ENCODE measurements at regions not wholly inside any gene's neighbourhood (a gene's known extent, or its start where the extent isn't known, plus 50 kb on each side); places are given as distances from the start of the nearest gene placed in this dataset.

DNA sequence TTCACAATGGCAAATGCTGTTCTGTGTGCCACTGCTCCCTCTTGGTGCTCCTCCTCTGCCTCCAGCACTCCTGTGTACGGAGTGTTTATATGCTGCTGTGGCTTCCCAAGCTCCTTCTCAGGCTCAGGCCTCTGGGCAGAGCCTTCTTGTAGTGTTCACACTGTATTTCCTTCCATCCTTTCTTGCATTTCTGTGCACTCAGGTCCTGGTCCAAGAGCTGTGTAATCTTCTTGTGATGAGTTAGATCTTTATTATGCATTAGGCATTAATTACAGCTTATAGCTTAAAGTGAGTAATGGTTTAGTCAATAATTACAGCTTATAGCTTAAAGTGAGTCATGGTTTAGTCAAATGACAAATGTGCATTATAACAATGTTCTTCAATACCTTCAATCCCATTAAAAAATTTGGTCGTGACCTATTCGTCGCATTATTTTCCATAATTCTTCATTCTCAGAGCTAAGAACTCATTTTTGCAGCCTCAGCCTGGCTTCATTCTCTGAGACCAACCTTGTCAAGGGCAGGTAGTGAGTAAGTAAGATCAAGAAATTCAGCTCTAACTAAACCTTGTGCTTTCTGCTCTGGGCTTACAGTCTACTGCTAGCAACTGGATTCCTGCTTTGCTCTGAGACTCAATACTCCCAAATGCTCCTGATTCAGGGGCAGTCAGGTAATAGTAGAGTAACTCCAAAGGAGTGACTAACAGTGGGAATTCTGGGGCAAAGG lies 154.5 kb upstream of the SPAG17 start:
- DNase-seq = no peak

DNA sequence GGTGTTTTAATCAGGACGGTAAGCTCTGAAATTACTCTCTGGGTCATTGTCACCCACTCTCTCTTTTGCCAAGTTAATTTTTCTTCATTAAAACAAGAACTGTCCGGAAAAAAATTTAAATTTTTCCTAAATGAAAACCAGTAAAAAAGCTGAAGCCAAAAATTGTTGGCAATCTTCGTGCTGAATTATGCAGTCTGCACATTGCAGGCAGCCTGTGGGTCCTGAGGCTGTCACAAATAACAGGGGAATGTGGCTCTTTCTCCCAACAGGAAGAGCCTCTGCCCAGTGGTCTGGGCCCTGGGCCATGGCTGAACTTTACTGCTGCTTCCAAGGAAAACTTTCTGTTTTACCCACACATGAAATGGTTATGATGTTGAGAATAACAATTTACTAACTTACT lies 153.9 kb upstream of the SPAG17 start:
- no peak for DNase-seq

DNA sequence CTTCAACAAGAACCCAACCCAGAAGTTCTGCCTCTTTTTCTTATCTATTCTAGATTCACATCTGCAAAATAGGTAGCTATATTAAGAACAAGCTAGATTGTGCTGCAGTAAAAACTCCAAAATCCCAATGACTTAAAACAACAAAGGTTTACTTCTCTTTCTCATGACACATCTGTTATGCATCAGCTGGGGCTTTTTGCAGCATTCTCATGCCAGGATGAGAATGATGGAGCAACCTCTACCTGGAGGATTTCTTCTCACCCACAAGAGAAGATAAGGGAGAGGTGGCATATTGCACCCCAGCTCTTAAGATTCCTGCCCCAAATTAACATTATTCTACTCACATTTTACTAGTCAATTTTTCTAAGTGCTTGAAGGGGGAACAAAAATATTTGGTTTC lies 152.3 kb upstream of the SPAG17 start:
- DNase-seq = no peak

DNA sequence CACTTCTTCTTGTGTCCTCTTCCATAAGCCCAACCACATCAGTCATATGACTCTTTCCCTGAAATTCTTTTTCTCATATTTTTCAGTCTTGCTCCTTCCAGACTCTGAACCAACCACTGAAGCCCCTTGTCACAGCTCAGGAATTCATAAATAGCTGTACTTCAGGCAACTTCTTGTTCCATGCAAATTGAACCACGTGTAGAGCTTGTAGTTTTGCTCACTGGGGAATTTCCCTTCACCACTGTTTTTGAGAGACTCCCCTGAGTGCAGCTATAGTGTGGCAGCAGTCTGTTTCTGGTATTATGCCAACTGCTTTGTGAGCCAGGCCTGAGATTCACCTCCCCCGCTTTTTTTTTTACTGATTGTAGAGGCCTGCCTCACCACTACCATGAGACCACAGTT lies 150.3 kb upstream of the SPAG17 start:
- no peak for DNase-seq

DNA sequence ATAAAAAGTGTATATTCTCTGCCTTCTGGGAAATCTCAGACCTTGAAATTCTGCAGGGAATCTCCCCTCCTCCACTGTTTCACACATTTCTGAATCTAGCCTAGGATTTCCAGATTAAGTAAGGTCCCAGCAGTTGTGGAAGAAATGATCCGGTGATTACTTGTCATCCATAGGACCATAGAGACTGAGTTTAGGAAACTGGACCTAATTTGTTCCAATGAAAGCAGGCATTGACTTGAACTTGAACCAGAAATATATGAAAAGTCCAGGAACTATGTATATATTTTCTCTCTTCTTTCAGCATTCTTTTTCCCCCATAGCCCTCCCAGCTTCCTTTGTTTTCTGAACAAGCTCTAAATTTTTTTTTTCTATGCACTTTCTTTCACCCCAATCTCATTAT lies 149.5 kb upstream of the SPAG17 start:
- no peak for DNase-seq

DNA sequence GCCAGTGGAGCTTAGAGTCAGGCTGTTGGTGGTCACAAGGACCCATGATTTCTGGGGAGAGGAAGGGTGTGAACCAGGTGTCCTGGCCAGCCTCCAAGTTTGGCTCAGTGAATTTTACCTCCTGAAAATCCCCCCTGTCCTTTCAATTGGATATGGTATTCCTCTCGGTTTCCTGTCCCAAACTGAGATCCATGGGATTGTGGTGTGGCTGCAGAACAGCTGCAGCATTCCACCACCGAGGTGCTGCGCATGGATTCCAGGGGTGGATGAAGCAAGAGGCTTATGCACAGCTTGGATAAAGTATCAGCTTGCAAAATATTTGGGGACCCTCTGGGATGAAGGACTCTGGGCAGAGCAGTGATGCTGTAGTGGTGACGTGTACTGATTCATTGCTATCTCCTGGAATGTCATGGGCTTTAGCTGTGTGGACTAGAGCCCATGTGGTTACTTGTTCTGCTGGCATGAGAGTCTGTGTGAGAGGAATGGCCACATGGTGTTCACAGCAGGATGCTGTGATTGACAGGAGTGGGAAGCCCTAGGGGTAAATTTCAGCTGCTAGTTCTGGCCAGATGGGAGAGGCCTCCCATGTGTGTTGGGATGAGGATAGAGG lies 148.7 kb upstream of the SPAG17 start:
- no peak for DNase-seq

DNA sequence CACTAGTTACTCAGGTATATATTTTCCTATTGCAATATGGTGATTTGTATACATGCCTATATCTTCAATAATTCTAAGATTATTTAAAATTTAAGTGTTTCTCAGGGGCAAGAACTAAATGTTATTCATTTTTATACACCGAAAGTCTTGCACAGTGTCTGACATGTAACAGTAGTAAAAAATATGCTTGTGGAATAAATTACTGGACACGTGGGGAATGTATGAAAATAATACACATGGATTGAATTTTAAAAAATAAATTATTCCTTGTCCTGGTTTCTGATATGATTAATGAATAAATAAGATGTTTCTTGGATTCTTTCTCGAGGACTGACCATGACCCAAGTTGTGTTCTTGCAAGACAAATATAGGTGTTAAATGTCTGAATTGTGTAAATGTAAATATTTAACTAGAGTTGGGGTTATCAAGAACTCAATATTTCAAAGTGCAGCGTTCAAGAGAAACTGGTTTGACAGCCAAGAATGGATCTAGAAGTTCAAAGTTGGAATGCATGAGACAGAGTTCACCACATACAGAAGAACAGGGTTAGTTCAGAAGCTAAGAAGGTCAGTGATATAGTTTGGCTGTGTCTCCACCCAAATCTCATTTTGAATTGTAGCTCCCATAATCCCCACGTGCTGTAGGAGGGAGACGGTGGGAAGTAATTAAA lies 142.1 kb upstream of the SPAG17 start:
- DNase-seq = no peak

DNA sequence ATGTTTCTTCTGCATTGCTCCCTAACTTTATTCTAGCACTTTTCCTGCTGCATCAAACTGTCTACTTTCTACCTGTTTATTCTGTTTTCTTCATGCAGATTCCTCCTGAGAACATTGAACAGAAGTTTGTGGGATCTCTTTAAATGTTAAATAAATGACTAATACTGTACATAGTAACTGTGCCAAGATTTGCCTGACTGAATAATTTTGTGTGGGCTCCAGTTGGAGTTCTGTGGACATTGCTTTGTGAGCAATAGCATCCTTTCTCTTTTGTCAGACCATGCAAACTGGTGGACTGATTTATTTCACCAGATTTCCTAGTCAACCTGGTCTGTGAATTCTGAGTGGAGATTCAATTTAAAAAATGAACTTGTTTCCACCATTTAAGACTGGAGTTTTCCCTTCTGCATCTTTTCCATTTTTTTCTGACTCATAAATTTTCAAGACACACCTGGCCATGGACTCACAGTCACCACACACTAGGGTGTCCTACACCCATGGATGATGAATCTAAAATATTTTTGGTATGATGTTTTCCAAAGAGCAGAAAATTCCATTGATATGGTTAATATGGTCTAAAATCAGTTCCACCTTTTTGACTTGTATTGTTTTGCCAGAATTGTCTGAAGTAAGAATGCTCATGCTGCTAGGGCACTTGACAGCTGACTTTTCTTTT lies 140.7 kb upstream of the SPAG17 start:
- DNase-seq = no peak

DNA sequence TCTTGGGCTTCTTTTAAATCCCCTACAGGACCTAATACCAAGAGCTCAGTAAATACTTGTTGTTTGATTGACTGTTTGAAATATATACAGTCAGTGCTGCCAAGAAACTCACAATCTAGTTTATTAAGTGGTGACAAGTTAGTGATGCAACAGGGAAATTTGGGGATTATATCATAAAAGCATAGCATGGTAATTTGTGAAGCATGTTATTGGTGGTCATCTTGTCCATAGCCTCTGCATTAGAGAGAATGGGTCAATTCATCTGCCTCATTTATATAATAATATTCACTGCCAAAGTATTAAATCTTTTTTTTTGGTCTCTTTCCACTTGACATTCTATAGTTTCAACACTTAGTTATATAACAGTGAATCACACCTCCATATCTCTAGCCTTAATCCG lies 138.2 kb upstream of the SPAG17 start:
- DNase-seq = no peak

DNA sequence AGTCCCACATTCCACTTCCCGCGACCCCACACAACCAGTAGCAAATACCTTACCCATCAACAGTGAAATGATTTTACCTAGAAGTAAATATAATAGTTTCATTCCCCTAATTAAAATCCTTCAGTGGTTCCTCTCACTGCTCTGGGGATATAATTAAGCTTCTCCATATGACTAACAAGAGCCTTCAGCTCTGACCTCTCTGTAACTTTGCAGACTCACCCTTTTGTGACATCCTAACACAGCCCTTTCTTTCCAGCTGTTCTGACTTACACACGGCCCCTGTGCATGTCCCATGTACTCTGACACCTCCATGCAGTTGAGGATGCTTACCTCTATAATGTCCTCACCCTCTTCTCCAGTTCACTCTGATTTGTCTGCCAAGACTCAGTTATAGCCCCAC lies 137.3 kb upstream of the SPAG17 start:
- DNase-seq = no peak

DNA sequence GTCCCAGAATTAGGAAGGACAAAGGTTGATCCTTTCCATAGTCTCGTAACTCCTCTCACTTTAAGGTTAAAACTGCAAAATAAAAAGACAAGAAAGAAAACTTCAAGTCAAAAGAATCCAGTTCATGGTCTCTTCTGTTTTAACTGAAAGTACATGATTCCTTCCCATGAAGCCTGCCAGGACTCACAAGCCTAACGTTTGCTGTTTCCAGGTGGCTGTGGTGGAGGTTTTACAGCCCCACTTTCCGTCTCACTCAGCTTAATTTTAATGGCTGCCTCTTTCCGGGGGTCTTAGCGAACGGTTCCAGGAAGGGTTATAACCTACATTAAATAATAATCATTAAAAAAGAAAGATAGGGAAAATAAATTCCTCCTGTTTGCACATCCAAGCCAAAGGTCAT lies 136.8 kb upstream of the SPAG17 start:
- no peak for DNase-seq

DNA sequence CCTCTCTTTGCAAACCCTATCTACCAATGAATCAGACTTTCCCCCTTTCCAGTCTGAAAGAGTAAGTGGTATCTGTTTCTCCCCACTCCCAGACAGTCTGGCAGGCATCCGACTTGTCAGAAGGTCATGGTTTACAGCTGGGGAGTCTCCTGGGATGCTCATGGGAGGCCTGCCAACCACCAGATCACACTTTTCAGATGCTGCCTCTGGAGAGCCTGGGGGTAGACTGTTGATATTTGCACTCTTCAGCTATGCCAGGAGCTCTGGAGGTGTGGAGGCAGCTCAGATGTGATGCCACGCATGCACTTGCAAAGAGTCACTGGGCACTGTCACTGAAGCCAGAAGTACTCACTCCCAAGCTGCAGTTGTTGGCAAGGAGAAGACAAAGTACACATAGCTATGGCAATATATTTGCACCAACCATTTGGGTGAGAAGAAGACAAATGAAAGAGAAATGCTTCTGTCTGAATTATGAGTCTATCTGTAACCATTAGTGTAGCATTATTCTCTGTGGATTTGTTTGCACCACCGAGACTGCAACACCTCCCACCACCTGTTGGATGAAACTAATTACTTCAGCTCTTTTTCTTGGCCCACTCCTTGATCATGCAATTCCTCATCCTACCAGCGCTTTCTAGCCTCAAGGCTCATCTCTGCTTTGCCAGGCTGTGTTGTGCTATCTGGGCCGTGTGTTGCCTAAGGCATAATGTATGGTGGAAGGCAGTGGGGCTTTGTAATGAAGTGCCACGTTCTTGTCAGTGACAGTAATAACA lies 133.0 kb upstream of the SPAG17 start:
- no peak for DNase-seq

DNA sequence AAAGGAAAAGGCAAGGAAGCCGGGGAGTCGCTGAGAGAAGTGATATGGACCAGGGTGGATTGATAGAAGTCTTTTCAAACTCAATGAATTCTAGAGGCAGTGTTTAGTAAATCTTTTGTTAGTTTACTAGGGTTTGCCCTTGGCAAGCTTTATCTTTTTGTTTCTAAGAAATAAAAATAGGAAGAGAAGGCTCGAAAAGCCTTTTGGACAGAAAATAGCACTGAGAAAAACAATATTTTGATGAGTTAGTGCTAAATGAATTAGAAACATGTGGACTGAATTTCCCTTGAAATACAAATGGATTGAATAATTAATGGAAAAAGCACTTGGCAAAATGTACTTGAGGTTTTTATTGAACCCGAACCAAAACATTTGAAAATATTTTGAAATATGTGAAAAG lies 121.8 kb upstream of the SPAG17 start:
- no peak for DNase-seq

DNA sequence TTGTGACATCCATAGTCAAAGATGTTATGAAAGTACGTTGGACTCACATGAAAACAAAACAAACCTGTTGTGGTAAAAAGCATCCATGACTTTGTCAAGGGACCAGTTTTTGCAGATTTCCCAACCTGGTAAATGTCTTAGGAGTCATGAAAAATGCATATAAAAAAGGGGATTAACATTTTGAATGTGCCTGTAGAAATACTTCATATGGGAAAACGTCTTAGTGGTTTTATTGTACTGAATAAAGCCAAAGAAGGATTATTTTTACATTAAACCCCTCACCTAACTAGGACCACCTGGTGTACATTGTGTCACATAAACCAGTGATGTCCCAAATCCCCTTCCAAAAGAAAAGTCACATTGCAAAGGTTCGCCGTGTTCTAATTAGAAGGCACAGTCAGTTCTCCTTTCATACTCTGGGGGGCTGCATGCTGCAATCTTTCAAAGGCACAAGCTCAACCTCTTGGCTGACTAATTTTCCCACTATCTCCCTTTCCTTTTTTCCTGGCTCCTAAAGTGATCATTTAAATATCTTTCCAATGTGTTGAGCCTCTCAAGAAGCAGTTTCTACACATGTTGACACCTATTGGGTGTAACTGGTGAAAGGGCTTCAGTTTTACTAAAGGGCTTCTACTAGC lies 119.8 kb upstream of the SPAG17 start:
- no peak for DNase-seq

DNA sequence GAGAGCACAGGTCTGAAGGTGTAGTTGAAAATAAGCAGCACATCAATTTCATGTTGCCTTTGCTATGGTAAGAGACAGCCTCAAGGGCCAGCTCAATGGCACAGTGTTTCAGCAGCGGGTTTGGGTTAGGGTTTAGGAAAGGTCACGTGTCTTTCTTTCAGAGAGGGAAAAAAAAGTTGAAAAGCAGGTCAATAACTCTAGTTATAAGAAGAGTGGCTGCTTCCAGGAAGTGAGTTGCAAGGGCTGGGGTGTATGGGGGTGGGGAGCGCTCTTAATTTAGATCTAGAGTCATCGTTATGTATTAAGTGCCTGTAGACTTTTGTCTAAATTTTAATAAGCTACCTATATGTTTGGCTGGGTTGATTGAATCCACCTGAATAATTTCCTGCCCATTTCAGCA lies 118.5 kb upstream of the SPAG17 start:
- no peak for DNase-seq

DNA sequence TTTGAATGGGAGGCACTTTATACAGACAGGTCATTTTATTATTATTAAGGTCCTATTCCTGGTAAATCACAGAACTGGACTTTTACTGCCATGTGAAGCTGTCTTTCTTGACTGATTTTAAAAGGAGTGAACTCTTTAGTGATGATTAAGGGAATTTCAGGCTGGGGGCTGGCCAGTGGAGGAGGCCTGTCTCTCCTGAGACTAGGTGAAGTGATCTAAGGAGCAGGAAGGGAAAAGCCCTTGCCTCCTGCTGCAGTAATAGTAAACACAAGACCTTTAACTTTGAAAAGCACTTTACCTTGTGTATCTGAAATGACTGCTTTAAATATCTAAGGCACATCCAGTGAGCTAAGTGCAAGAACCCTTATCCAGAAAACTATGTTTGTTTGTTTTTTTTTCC lies 118.0 kb upstream of the SPAG17 start:
- no peak for DNase-seq

DNA sequence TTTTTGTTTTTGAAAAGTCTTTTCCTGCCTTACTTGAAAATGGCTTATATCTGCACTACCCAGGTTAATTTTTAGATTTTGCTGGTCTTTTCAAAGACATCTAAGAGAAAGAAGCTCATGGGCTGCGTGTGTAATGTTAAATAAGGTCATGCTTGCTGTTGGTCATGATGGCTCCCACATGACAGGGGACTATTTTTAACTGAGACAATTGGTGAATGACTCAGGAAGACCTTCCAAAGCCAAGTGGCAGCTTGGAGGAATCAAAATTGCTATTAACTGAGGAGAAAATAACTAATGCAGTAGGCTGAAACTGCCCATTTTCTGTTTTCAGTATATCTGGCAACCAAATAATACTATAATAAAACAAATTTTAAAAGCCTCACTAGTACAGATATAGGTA lies 117.1 kb upstream of the SPAG17 start:
- no peak for DNase-seq

DNA sequence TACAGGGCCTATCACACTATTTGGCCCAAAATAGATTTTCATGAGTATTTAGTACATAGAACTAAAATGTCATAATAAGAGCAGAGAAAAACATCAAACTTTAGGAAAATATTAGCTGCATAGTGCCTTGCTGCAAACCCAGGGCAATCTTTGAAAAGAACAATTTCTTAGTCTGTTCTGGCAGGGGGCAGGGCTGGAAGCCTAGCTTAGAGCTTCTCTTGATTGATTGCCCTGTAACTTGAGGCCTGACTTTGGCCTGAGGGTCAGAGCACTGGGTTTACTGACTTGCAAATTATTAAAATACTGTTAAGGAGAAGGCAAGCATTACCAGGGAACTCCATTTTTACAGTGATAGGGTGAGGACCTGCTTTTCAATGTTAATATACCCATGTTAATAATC lies 115.8 kb upstream of the SPAG17 start:
- DNase-seq = no peak

DNA sequence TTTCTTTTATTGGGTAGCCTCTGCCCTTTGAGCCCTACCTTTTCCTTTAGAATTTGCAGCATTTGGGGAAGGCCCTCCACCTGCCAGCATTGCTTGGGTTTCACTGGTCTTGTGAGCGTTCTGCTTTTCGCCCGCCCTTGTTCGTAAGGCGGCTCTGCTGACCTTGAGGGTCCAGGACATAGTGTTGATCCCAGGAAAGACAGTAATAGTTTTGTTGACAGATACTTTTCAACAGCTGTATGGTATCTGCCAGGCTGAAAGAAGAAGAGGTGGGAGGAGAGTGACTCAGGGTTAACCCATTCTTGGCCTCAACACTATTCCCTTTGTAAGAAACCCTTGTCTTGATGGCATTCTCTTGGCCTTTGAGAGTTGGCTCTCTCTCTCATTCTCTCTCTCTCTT lies 113.4 kb upstream of the SPAG17 start:
- no peak for DNase-seq

DNA sequence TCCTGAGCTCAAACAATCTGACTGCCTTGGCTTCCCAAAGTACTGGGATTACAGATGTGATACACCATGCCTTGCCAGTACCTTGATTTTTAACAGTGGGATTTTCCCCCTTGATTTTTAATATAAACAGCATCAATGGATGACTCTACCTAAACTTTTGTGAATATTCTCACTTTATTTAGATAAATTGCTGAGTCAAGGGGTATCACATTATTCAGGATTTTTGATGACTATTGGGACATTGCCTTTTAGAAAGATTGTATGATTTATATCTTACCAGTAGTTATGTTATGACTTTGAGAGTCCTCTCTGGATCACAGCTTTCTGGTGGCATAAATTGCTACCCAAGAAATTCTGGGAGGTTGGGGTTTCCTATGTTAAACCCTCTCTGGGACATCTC lies 112.5 kb upstream of the SPAG17 start:
- DNase-seq = no peak

DNA sequence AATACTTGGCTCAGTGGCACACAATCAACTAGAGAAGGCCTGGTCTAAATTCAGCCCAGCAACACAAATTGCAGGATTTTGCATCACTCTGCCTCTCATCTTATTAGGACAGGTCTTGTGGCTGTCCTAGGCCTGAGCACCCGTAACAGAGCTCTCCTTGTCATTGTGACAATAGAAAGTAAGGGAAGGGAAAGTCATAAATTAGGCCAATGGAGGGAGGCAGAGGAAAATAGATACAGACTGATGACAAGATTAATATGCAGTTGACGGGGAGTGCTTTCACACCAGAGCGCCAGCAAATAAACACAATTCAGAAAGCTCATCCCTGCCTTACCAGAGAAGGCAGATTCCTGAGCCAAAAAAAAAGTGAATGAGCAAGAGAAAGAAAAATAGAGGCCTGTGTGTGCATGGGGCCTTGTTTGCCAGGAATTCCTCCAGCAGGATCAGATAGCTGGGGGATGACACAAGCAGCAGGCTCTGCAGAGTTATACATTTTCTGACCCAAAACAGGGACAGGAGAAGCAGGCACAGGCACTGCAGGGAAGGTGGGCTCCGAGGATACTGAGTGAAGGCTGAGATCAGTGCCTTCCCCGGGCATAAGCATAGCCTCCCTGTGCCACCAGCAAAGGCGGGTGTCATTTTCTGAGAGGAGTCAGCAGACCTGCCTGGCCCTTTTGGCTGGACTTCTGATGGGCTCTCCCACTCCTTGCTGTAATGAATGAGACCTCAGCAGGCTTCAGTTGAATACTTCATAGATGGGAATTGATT lies 110.0 kb upstream of the SPAG17 start:
- no peak for DNase-seq

DNA sequence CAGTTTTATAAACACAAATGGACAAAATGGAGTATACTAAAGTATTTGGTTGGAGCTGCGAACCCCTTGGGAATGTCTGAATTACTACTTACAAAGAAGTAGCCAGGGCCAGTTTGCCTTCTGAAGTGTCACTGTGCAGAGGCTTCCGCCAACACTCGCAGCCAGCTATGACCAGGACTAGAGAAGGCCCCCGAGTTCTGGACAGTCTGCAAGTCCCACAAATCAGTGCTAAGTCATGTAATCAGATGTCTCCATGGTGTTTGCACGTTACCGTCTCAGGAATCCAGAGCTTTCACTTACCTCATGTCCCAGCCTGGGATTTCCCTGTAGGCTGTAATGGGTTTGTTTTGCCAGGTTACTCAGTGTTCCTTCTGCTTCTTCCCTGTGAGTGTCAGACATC lies 106.6 kb upstream of the SPAG17 start:
- DNase-seq = no peak

Measured in inflammatory macrophage (primary cell).